ENCODE measurements at regions not wholly inside any gene's neighbourhood (a gene's known extent, or its start where the extent isn't known, plus 50 kb on each side); places are given as distances from the start of the nearest gene placed in this dataset.

DNA sequence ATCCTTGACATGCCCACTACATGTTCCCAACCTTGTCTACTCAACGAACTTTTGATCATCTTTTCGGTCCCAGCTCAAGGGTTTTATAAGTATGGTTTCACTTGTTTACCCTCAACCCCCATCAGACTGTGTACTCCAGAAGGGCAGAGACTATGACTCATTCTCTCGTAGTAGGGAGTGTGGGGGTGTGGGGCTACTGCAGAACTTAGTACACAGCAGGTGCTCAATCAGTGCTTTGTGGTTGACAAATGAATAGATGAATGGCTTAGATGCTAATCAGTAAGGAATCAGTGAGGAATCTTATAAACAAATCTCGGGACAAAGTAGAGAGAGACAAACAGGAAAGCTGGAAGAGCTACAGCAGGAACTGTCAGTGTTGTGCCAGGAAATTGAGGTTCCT, 151.7 kb upstream of the PLET1 start:
- no peak for TF ChIP-seq POLR2A (IDR thresholded peaks at IDR 0.05)
- TF ChIP-seq, protein P1, sequence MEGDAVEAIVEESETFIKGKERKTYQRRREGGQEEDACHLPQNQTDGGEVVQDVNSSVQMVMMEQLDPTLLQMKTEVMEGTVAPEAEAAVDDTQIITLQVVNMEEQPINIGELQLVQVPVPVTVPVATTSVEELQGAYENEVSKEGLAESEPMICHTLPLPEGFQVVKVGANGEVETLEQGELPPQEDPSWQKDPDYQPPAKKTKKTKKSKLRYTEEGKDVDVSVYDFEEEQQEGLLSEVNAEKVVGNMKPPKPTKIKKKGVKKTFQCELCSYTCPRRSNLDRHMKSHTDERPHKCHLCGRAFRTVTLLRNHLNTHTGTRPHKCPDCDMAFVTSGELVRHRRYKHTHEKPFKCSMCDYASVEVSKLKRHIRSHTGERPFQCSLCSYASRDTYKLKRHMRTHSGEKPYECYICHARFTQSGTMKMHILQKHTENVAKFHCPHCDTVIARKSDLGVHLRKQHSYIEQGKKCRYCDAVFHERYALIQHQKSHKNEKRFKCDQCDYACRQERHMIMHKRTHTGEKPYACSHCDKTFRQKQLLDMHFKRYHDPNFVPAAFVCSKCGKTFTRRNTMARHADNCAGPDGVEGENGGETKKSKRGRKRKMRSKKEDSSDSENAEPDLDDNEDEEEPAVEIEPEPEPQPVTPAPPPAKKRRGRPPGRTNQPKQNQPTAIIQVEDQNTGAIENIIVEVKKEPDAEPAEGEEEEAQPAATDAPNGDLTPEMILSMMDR (IDR thresholded peaks at IDR 0.05) = no peak

Data from transverse colon (tissue), 3 donors.